KMS-11 (cell line): ENCODE measurements at regions not wholly inside any gene's neighbourhood (a gene's known extent, or its start where the extent isn't known, plus 50 kb on each side); places are given as distances from the start of the nearest gene placed in this dataset.

Source experiments
- H2AFZ ChIP-seq: fragments of 200-600 bp; sonication (generic); 2 replicates; pipeline ENCODE4 v1.6.1; 2016; ENCODE audit warnings: antibody characterized with exemption, mixed run types, low read depth
- H3K27ac ChIP-seq: fragments of 200-600 bp; sonication (generic); 2 replicates; pipeline ENCODE4 v1.6.1; 2016; ENCODE audit warnings: mild to moderate bottlenecking, mixed run types
- H3K27me3 ChIP-seq: fragments of 200-600 bp; sonication (generic); 2 replicates; pipeline ENCODE4 v1.6.1; 2017; ENCODE audit warnings: mild to moderate bottlenecking, low read depth, mixed run types, moderate library complexity; ENCODE audit not compliant: insufficient read depth
- H3K36me3 ChIP-seq: fragments of 200-600 bp; sonication (generic); 2 replicates; pipeline ENCODE4 v1.6.1; 2017; ENCODE audit warnings: mild to moderate bottlenecking, mixed run types; ENCODE audit not compliant: insufficient read depth
- H3K4me1 ChIP-seq: fragments of 200-600 bp; sonication (generic); 2 replicates; pipeline ENCODE4 v1.6.1; 2016; ENCODE audit warnings: mild to moderate bottlenecking, low read depth, mixed run types; ENCODE audit not compliant: poor library complexity, severe bottlenecking
- H3K4me2 ChIP-seq: fragments of 200-600 bp; sonication (generic); 2 replicates; pipeline ENCODE4 v1.7.0; 2016; ENCODE audit warnings: mild to moderate bottlenecking, mixed run types
- H3K4me3 ChIP-seq: fragments of 200-600 bp; sonication (generic); IDR thresholded peaks from 2 replicates; pipeline ENCODE4 v1.6.1; 2017; ENCODE audit warnings: low read depth, low read length, mixed read lengths; ENCODE audit not compliant: insufficient read depth
- H3K79me2 ChIP-seq: fragments of 200-600 bp; sonication (generic); 2 replicates; pipeline ENCODE4 v1.6.1; 2016; ENCODE audit warnings: low read depth, mixed run types; ENCODE audit not compliant: insufficient read depth
- H3K9ac ChIP-seq: fragments of 200-600 bp; sonication (generic); 2 replicates; pipeline ENCODE4 v1.6.1; 2016; ENCODE audit warnings: mild to moderate bottlenecking, mixed run types
- H4K20me1 ChIP-seq: fragments of 200-600 bp; sonication (generic); 2 replicates; pipeline ENCODE4 v1.6.1; 2016; ENCODE audit warnings: mild to moderate bottlenecking, mixed run types; ENCODE audit not compliant: insufficient read depth
- CTCF ChIP-seq: fragments of 200-600 bp; sonication (generic); conservative IDR thresholded peaks from 2 replicates; pipeline ENCODE4 v1.6.1; 2017; ENCODE audit warnings: low read depth, mild to moderate bottlenecking, antibody characterized with exemption, low read length, moderate library complexity, mixed read lengths

- Histone ChIP-seq H3K4me3 (no peak overlapping the region), H3K4me1 (no peaks in the 10 kb centered on the region), H2AFZ (no peak overlapping the region), H4K20me1 (no peaks in the 10 kb centered on the region), H3K36me3 (no peaks in the 10 kb centered on the region), H3K9ac (no peak overlapping the region), H3K79me2 (no peaks in the 10 kb centered on the region), H3K27me3 (no peaks in the 10 kb centered on the region), H3K4me2 (no peak overlapping the region), H3K27ac (no peak overlapping the region)
- TF ChIP-seq CTCF, result no peak
These were observed 312.3 kb upstream of the ONECUT1 start for GRCh38 chr15:53102483-53102882.

- Histone ChIP-seq H4K20me1 (no peaks in the 10 kb centered on the region), H3K27ac (no peak overlapping the region), H2AFZ (no peak overlapping the region), H3K4me3 (no peak overlapping the region), H3K4me2 (no peak overlapping the region), H3K9ac (no peak overlapping the region), H3K79me2 (no peaks in the 10 kb centered on the region), H3K4me1 (no peaks in the 10 kb centered on the region), H3K36me3 (no peaks in the 10 kb centered on the region), H3K27me3 (no peaks in the 10 kb centered on the region)
- no peak for TF ChIP-seq CTCF
These were observed 290.3 kb upstream of the ONECUT1 start for GRCh38 chr15:53080484-53080883.

GRCh38 chr15:53074221-53074620, 284.1 kb upstream of the ONECUT1 start:
- Histone ChIP-seq H3K4me2 (no peak overlapping the region), H3K36me3 (no peaks in the 10 kb centered on the region), H3K27ac (no peak overlapping the region), H3K4me1 (no peaks in the 10 kb centered on the region), H3K79me2 (no peaks in the 10 kb centered on the region), H3K27me3 (no peaks in the 10 kb centered on the region), H2AFZ (no peak overlapping the region), H3K4me3 (no peak overlapping the region), H4K20me1 (no peaks in the 10 kb centered on the region), H3K9ac (no peak overlapping the region)
- TF ChIP-seq CTCF, result no peak

GRCh38 chr15:53072077-53072476, 281.9 kb upstream of the ONECUT1 start:
- Histone ChIP-seq H3K4me1 (no peaks in the 10 kb centered on the region), H3K4me2 (no peak overlapping the region), H4K20me1 (no peaks in the 10 kb centered on the region), H3K36me3 (no peaks in the 10 kb centered on the region), H3K79me2 (no peaks in the 10 kb centered on the region), H3K27ac (no peak overlapping the region), H3K4me3 (no peak overlapping the region), H3K27me3 (no peaks in the 10 kb centered on the region), H3K9ac (no peak overlapping the region), H2AFZ (no peak overlapping the region)
- TF ChIP-seq CTCF, result no peak

GRCh38 chr15:53068636-53069035, 278.5 kb upstream of the ONECUT1 start:
- no peaks in the 10 kb centered on the region for H3K4me1 ChIP-seq

More at GRCh38 chr15:53068636-53069035, 278.5 kb upstream of the ONECUT1 start:
- H2AFZ ChIP-seq, result no peak overlapping the region
- H3K9ac ChIP-seq, result no peak overlapping the region
- TF ChIP-seq CTCF, result no peak
- H4K20me1 ChIP-seq, result no peaks in the 10 kb centered on the region
- no peaks in the 10 kb centered on the region for H3K79me2 ChIP-seq
- no peak overlapping the region for H3K4me2 ChIP-seq
- H3K4me3 ChIP-seq, result no peak overlapping the region
- no peaks in the 10 kb centered on the region for H3K36me3 ChIP-seq
- H3K27me3 ChIP-seq, result no peaks in the 10 kb centered on the region
- H3K27ac ChIP-seq, result no peak overlapping the region
